ENCODE measurements at regions not wholly inside any gene's neighbourhood (a gene's known extent, or its start where the extent isn't known, plus 50 kb on each side); places are given as distances from the start of the nearest gene placed in this dataset.

GRCh38 chr5:96283589-96283988, 149.5 kb downstream of the PCSK1 start:
- no peak for DNase-seq (ENCODE audit: low read depth)

- DNase-seq (ENCODE audit: low read depth): no peak
These were observed 151.0 kb downstream of the PCSK1 start for GRCh38 chr5:96282020-96282419.

GRCh38 chr5:96280946-96281393, 152.1 kb downstream of the PCSK1 start:
- DNase-seq (ENCODE audit: low read depth): peak; percentile 54

GRCh38 chr5:96279801-96280542, 153.1 kb downstream of the PCSK1 start:
- DNase-seq (ENCODE audit: low read depth): no peak

GRCh38 chr5:96278981-96279380, 154.1 kb downstream of the PCSK1 start:
- no peak for DNase-seq (ENCODE audit: low read depth)

GRCh38 chr5:96275051-96275450, 158.0 kb downstream of the PCSK1 start:
- no peak for DNase-seq (ENCODE audit: low read depth)

GRCh38 chr5:96265487-96265886, 167.6 kb downstream of the PCSK1 start:
- no peak for DNase-seq (ENCODE audit: low read depth)

- no peak for DNase-seq (ENCODE audit: low read depth)
These were observed 169.0 kb downstream of the PCSK1 start for GRCh38 chr5:96264047-96264446.

- DNase-seq (ENCODE audit: low read depth): no peak
These were observed 170.9 kb downstream of the PCSK1 start for GRCh38 chr5:96262105-96262504.

- DNase-seq (ENCODE audit: low read depth): no peak
These were observed 173.0 kb downstream of the PCSK1 start for GRCh38 chr5:96260009-96260408.

GRCh38 chr5:96259151-96259772, 173.8 kb downstream of the PCSK1 start:
- DNase-seq (ENCODE audit: low read depth): no peak

GRCh38 chr5:96258692-96259091, 174.4 kb downstream of the PCSK1 start:
- DNase-seq (ENCODE audit: low read depth): no peak

GRCh38 chr5:96257904-96258303, 175.1 kb downstream of the PCSK1 start:
- DNase-seq (ENCODE audit: low read depth): no peak

- DNase-seq (ENCODE audit: low read depth): peak; percentile 74
These were observed 176.1 kb downstream of the PCSK1 start for GRCh38 chr5:96256795-96257470.

- peak; percentile 95 for DNase-seq (ENCODE audit: low read depth)
These were observed 177.9 kb downstream of the PCSK1 start for GRCh38 chr5:96254980-96255691.

- DNase-seq (ENCODE audit: low read depth): no peak
These were observed 179.9 kb downstream of the PCSK1 start for GRCh38 chr5:96253140-96253539.

GRCh38 chr5:96252596-96252995, 180.5 kb downstream of the PCSK1 start:
- DNase-seq (ENCODE audit: low read depth): no peak

- no peak for DNase-seq (ENCODE audit: low read depth)
These were observed 182.3 kb downstream of the PCSK1 start for GRCh38 chr5:96250782-96251181.

- no peak for DNase-seq (ENCODE audit: low read depth)
These were observed 184.9 kb downstream of the PCSK1 start for GRCh38 chr5:96248131-96248530.

GRCh38 chr5:96247708-96248107, 185.3 kb downstream of the PCSK1 start:
- no peak for DNase-seq (ENCODE audit: low read depth)

- peak; percentile 84 for DNase-seq (ENCODE audit: low read depth)
These were observed 185.8 kb downstream of the PCSK1 start for GRCh38 chr5:96247097-96247701.

All from GM04504 (cell line).